ENCODE measurements at regions not wholly inside any gene's neighbourhood (a gene's known extent, or its start where the extent isn't known, plus 50 kb on each side); places are given as distances from the start of the nearest gene placed in this dataset.
A peak's percentile ranks its signal among the peaks of the same experiment; 100 is the strongest.
"Not testable (repeated sequence)": the region's sequence is repeated elsewhere in the genome, so short reads cannot be mapped to it uniquely, and the experiment has no call there.

GRCh38 chr4:59770601-59771264 lies 1429.4 kb upstream of the ADGRL3 start:
- H3K23ac ChIP-seq (ENCODE audit: low read length) = no peak overlapping the region
- H3K4ac ChIP-seq (ENCODE audit: low read depth, low read length) = no peak overlapping the region
- no peak for DNase-seq
- no peaks in the 10 kb centered on the region for H3K4me1 ChIP-seq (ENCODE audit: control insufficient read depth, low read depth, low read length)
- H4K5ac ChIP-seq (ENCODE audit: low read length) = no peak overlapping the region
- H3K27me3 ChIP-seq (ENCODE audit: insufficient read depth, low read length, poor library complexity) = no peaks in the 10 kb centered on the region
- H2BK5ac ChIP-seq (ENCODE audit: low read length) = no peak overlapping the region
- H3K56ac ChIP-seq (ENCODE audit: low read length) = no peak overlapping the region
- no peak overlapping the region for H2AK5ac ChIP-seq (ENCODE audit: low read length)
- no peaks in the 10 kb centered on the region for H3K79me2 ChIP-seq (ENCODE audit: control insufficient read depth, insufficient read depth, low read length)
- H3K79me1 ChIP-seq (ENCODE audit: low read length) = no peaks in the 10 kb centered on the region
- no peaks in the 10 kb centered on the region for H3K36me3 ChIP-seq (ENCODE audit: control insufficient read depth, insufficient read depth, low read length)
- H2BK15ac ChIP-seq (replicated peaks; ENCODE audit: low read depth) = no peak overlapping the region
- no peak overlapping the region for H2BK120ac ChIP-seq (ENCODE audit: low read depth, low read length)
- no peak overlapping the region for H3K27ac ChIP-seq (ENCODE audit: low read depth, low read length)
- H3K4me2 ChIP-seq (ENCODE audit: low read length) = no peak overlapping the region
- H4K8ac ChIP-seq (ENCODE audit: low read depth, low read length) = no peak overlapping the region
- no peak overlapping the region for H3K9ac ChIP-seq (ENCODE audit: low read length)
- H3K4me3 ChIP-seq (ENCODE audit: low read length) = no peak overlapping the region
- H3K18ac ChIP-seq (ENCODE audit: low read length) = no peak overlapping the region

GRCh38 chr4:59772641-59773139 lies 1427.4 kb upstream of the ADGRL3 start:
- Histone ChIP-seq H3K23ac (ENCODE audit: low read length) (no peak overlapping the region), H2BK15ac (replicated peaks; ENCODE audit: low read depth) (no peak overlapping the region), H4K5ac (ENCODE audit: low read length) (no peak overlapping the region), H3K27ac (ENCODE audit: low read depth, low read length) (no peak overlapping the region), H3K4ac (ENCODE audit: low read depth, low read length) (no peak overlapping the region), H2BK120ac (ENCODE audit: low read depth, low read length) (no peak overlapping the region), H4K8ac (ENCODE audit: low read depth, low read length) (no peak overlapping the region), H3K56ac (ENCODE audit: low read length) (no peak overlapping the region), H3K4me1 (ENCODE audit: control insufficient read depth, low read depth, low read length) (no peaks in the 10 kb centered on the region), H3K9ac (ENCODE audit: low read length) (no peak overlapping the region), H3K4me2 (ENCODE audit: low read length) (no peak overlapping the region), H3K36me3 (ENCODE audit: control insufficient read depth, insufficient read depth, low read length) (no peaks in the 10 kb centered on the region), H3K18ac (ENCODE audit: low read length) (no peak overlapping the region), H3K4me3 (ENCODE audit: low read length) (no peak overlapping the region), H3K79me2 (ENCODE audit: control insufficient read depth, insufficient read depth, low read length) (no peaks in the 10 kb centered on the region), H2BK5ac (ENCODE audit: low read length) (no peak overlapping the region), H3K27me3 (ENCODE audit: insufficient read depth, low read length, poor library complexity) (no peaks in the 10 kb centered on the region), H2AK5ac (ENCODE audit: low read length) (no peak overlapping the region), H3K79me1 (ENCODE audit: low read length) (no peaks in the 10 kb centered on the region)
- no peak for DNase-seq
- no CpG with 5 or more reads among the region's 1 CpG for WGBS (ENCODE audit: extremely low coverage, insufficient coverage, low lambda C conversion rate)

GRCh38 chr4:59780271-59780670 lies 1419.9 kb upstream of the ADGRL3 start:
- not testable (repeated sequence) for H3K18ac ChIP-seq (ENCODE audit: low read length); H4K5ac ChIP-seq (ENCODE audit: low read length); H2BK5ac ChIP-seq (ENCODE audit: low read length); H2BK120ac ChIP-seq (ENCODE audit: low read depth, low read length); H3K36me3 ChIP-seq (ENCODE audit: control insufficient read depth, insufficient read depth, low read length); H2BK15ac ChIP-seq (replicated peaks; ENCODE audit: low read depth); H3K23ac ChIP-seq (ENCODE audit: low read length); H3K4me3 ChIP-seq (ENCODE audit: low read length); H3K9ac ChIP-seq (ENCODE audit: low read length); H3K4me1 ChIP-seq (ENCODE audit: control insufficient read depth, low read depth, low read length); H3K79me2 ChIP-seq (ENCODE audit: control insufficient read depth, insufficient read depth, low read length); H3K27ac ChIP-seq (ENCODE audit: low read depth, low read length); H4K8ac ChIP-seq (ENCODE audit: low read depth, low read length); H3K4ac ChIP-seq (ENCODE audit: low read depth, low read length); H3K56ac ChIP-seq (ENCODE audit: low read length); H3K4me2 ChIP-seq (ENCODE audit: low read length); H2AK5ac ChIP-seq (ENCODE audit: low read length); H3K79me1 ChIP-seq (ENCODE audit: low read length); H3K27me3 ChIP-seq (ENCODE audit: insufficient read depth, low read length, poor library complexity)
- DNase-seq = peak; percentile 11
- no CpG with 5 or more reads among the region's 3 CpGs for WGBS (ENCODE audit: extremely low coverage, insufficient coverage, low lambda C conversion rate)

GRCh38 chr4:59805176-59805575 lies 1395.0 kb upstream of the ADGRL3 start:
- Histone ChIP-seq H3K27me3 (ENCODE audit: insufficient read depth, low read length, poor library complexity) (no peaks in the 10 kb centered on the region), H3K4me2 (ENCODE audit: low read length) (no peak overlapping the region), H2BK120ac (ENCODE audit: low read depth, low read length) (no peak overlapping the region), H3K9ac (ENCODE audit: low read length) (no peak overlapping the region), H3K23ac (ENCODE audit: low read length) (no peak overlapping the region), H3K36me3 (ENCODE audit: control insufficient read depth, insufficient read depth, low read length) (no peaks in the 10 kb centered on the region), H2BK15ac (replicated peaks; ENCODE audit: low read depth) (no peak overlapping the region), H3K4me3 (ENCODE audit: low read length) (no peak overlapping the region), H3K18ac (ENCODE audit: low read length) (no peak overlapping the region), H3K79me1 (ENCODE audit: low read length) (no peaks in the 10 kb centered on the region), H3K27ac (ENCODE audit: low read depth, low read length) (no peak overlapping the region), H2BK5ac (ENCODE audit: low read length) (no peak overlapping the region), H3K56ac (ENCODE audit: low read length) (no peak overlapping the region), H4K5ac (ENCODE audit: low read length) (no peak overlapping the region), H3K4me1 (ENCODE audit: control insufficient read depth, low read depth, low read length) (no peaks in the 10 kb centered on the region), H3K4ac (ENCODE audit: low read depth, low read length) (no peak overlapping the region), H4K8ac (ENCODE audit: low read depth, low read length) (no peak overlapping the region), H2AK5ac (ENCODE audit: low read length) (no peak overlapping the region), H3K79me2 (ENCODE audit: control insufficient read depth, insufficient read depth, low read length) (no peaks in the 10 kb centered on the region)
- WGBS (ENCODE audit: extremely low coverage, insufficient coverage, low lambda C conversion rate) = no CpG with 5 or more reads among the region's 1 CpG
- no peak for DNase-seq

- peak; percentile 3 for DNase-seq
- no peak overlapping the region for H3K56ac ChIP-seq (ENCODE audit: low read length)
- H3K27ac ChIP-seq (ENCODE audit: low read depth, low read length) = no peak overlapping the region
- no peaks in the 10 kb centered on the region for H3K4me1 ChIP-seq (ENCODE audit: control insufficient read depth, low read depth, low read length)
- H4K5ac ChIP-seq (ENCODE audit: low read length) = no peak overlapping the region
- WGBS (ENCODE audit: extremely low coverage, insufficient coverage, low lambda C conversion rate) = no CpG with 5 or more reads among the region's 4 CpGs
- no peak overlapping the region for H3K9ac ChIP-seq (ENCODE audit: low read length)
- H3K18ac ChIP-seq (ENCODE audit: low read length) = no peak overlapping the region
- no peak overlapping the region for H3K4me2 ChIP-seq (ENCODE audit: low read length)
- H3K4ac ChIP-seq (ENCODE audit: low read depth, low read length) = no peak overlapping the region
- no peaks in the 10 kb centered on the region for H3K27me3 ChIP-seq (ENCODE audit: insufficient read depth, low read length, poor library complexity)
- H3K79me1 ChIP-seq (ENCODE audit: low read length) = no peaks in the 10 kb centered on the region
- H4K8ac ChIP-seq (ENCODE audit: low read depth, low read length) = no peak overlapping the region
- no peak overlapping the region for H3K4me3 ChIP-seq (ENCODE audit: low read length)
- no peak overlapping the region for H2BK5ac ChIP-seq (ENCODE audit: low read length)
- no peaks in the 10 kb centered on the region for H3K79me2 ChIP-seq (ENCODE audit: control insufficient read depth, insufficient read depth, low read length)
- H3K23ac ChIP-seq (ENCODE audit: low read length) = no peak overlapping the region
- H2AK5ac ChIP-seq (ENCODE audit: low read length) = no peak overlapping the region
- no peaks in the 10 kb centered on the region for H3K36me3 ChIP-seq (ENCODE audit: control insufficient read depth, insufficient read depth, low read length)
- no peak overlapping the region for H2BK15ac ChIP-seq (replicated peaks; ENCODE audit: low read depth)
- no peak overlapping the region for H2BK120ac ChIP-seq (ENCODE audit: low read depth, low read length)
These were observed 1385.6 kb upstream of the ADGRL3 start for GRCh38 chr4:59814402-59815010.

GRCh38 chr4:59818656-59819055 lies 1381.5 kb upstream of the ADGRL3 start:
- no peak overlapping the region for H3K23ac ChIP-seq (ENCODE audit: low read length)
- no peak overlapping the region for H2BK120ac ChIP-seq (ENCODE audit: low read depth, low read length)
- H4K8ac ChIP-seq (ENCODE audit: low read depth, low read length) = no peak overlapping the region
- no peak overlapping the region for H2BK15ac ChIP-seq (replicated peaks; ENCODE audit: low read depth)
- no peak overlapping the region for H3K27ac ChIP-seq (ENCODE audit: low read depth, low read length)
- H3K27me3 ChIP-seq (ENCODE audit: insufficient read depth, low read length, poor library complexity) = no peaks in the 10 kb centered on the region
- no peak overlapping the region for H4K5ac ChIP-seq (ENCODE audit: low read length)
- H3K4me2 ChIP-seq (ENCODE audit: low read length) = no peak overlapping the region
- H3K56ac ChIP-seq (ENCODE audit: low read length) = no peak overlapping the region
- no peak overlapping the region for H2AK5ac ChIP-seq (ENCODE audit: low read length)
- H3K36me3 ChIP-seq (ENCODE audit: control insufficient read depth, insufficient read depth, low read length) = no peaks in the 10 kb centered on the region
- no peak overlapping the region for H3K9ac ChIP-seq (ENCODE audit: low read length)
- H3K4me3 ChIP-seq (ENCODE audit: low read length) = no peak overlapping the region
- H2BK5ac ChIP-seq (ENCODE audit: low read length) = no peak overlapping the region
- no peaks in the 10 kb centered on the region for H3K4me1 ChIP-seq (ENCODE audit: control insufficient read depth, low read depth, low read length)
- no peak for DNase-seq
- no CpG with 5 or more reads among the region's 7 CpGs for WGBS (ENCODE audit: extremely low coverage, insufficient coverage, low lambda C conversion rate)
- H3K79me2 ChIP-seq (ENCODE audit: control insufficient read depth, insufficient read depth, low read length) = no peaks in the 10 kb centered on the region
- H3K79me1 ChIP-seq (ENCODE audit: low read length) = no peaks in the 10 kb centered on the region
- no peak overlapping the region for H3K4ac ChIP-seq (ENCODE audit: low read depth, low read length)
- no peak overlapping the region for H3K18ac ChIP-seq (ENCODE audit: low read length)

Data from mesendoderm (in vitro differentiated cells).